Neural cell (in vitro differentiated cells): ENCODE measurements at regions not wholly inside any gene's neighbourhood (a gene's known extent, or its start where the extent isn't known, plus 50 kb on each side); places are given as distances from the start of the nearest gene placed in this dataset.

Source experiments
- H2AFZ ChIP-seq: fragments of 200-600, 300-800 bp; sonication (generic), shearing (Covaris generic); 2 replicates; pipeline ENCODE4 v1.6.0; 2014; ENCODE audit warnings: low read depth, mild to moderate bottlenecking, antibody characterized with exemption, low read length, moderate library complexity
- H3F3A ChIP-seq: fragments of 200-600 bp; shearing (Covaris generic); 2 replicates; pipeline ENCODE4 v1.6.1; 2016; ENCODE audit warnings: mild to moderate bottlenecking, moderate library complexity, mixed read lengths, antibody characterized with exemption, low read length; ENCODE audit not compliant: insufficient read depth, poor library complexity, severe bottlenecking
- H3K27ac ChIP-seq: fragments of 200-600, 300-800 bp; sonication (generic), shearing (Covaris generic); 2 replicates; pipeline ENCODE4 v1.5.1; 2014; ENCODE audit warnings: mild to moderate bottlenecking, low read length, moderate library complexity
- H3K27me3 ChIP-seq: fragments of 300-800, 200-600 bp; sonication (generic), shearing (Covaris generic); 2 replicates; pipeline ENCODE4 v1.6.0; 2014; ENCODE audit warnings: mild to moderate bottlenecking, low read depth, low read length, moderate library complexity; ENCODE audit not compliant: insufficient read depth
- H3K36me3 ChIP-seq: fragments of 300-800, 200-600 bp; sonication (generic), shearing (Covaris generic); 2 replicates; pipeline ENCODE4 v1.5.1; 2014; ENCODE audit warnings: mild to moderate bottlenecking, antibody characterized with exemption, low read length, moderate library complexity; ENCODE audit not compliant: insufficient read depth
- H3K4me2 ChIP-seq: fragments of 300-800, 200-600 bp; sonication (generic), shearing (Covaris generic); 2 replicates; pipeline ENCODE4 v1.6.0; 2014; ENCODE audit warnings: mild to moderate bottlenecking, low read length
- H3K4me3 ChIP-seq: fragments of 300-800, 200-600 bp; sonication (generic), shearing (Covaris generic); 2 replicates; pipeline ENCODE4 v1.5.1; 2014; ENCODE audit warnings: mild to moderate bottlenecking, low read length, moderate library complexity
- H3K79me2 ChIP-seq: fragments of 200-600 bp; shearing (Covaris generic); replicated peaks from 2 replicates; pipeline ENCODE4 v1.6.0; 2014; ENCODE audit warnings: mild to moderate bottlenecking, low read length, moderate library complexity; ENCODE audit not compliant: insufficient read depth
- H3K9ac ChIP-seq: fragments of 300-800, 200-600 bp; sonication (generic), shearing (Covaris generic); 2 replicates; pipeline ENCODE4 v1.6.1; 2016; ENCODE audit warnings: mild to moderate bottlenecking, low read length, mixed read lengths
- H3K9me2 ChIP-seq: fragments of 200-600 bp; shearing (Covaris generic); 2 replicates; pipeline ENCODE4 v1.6.1; 2016; ENCODE audit warnings: mild to moderate bottlenecking, low read length, mixed read lengths; ENCODE audit not compliant: insufficient read depth
- H3K9me3 ChIP-seq: fragments of 200-600, 300-800 bp; sonication (generic), shearing (Covaris generic); 2 replicates; pipeline ENCODE4 v1.6.1; 2016; ENCODE audit warnings: mild to moderate bottlenecking, mixed run types, low read length, moderate library complexity, mixed read lengths
- H4K20me1 ChIP-seq: fragments of 200-600 bp; shearing (Covaris generic); 2 replicates; pipeline ENCODE4 v1.6.1; 2016; ENCODE audit warnings: mild to moderate bottlenecking, mixed run types; ENCODE audit not compliant: insufficient read depth
- CTCF ChIP-seq: fragments of 450-650 bp; IDR thresholded peaks from 2 replicates; pipeline ENCODE4 v1.5.1; 2014; ENCODE audit warnings: antibody characterized with exemption, mild to moderate bottlenecking, moderate library complexity; ENCODE audit not compliant: poor library complexity, severe bottlenecking
- EP300 ChIP-seq: fragments of 450-650 bp; conservative IDR thresholded peaks from 2 replicates; pipeline ENCODE4 v1.6.1; 2014; ENCODE audit warnings: antibody characterized with exemption, mild to moderate bottlenecking, moderate library complexity; ENCODE audit not compliant: poor library complexity, severe bottlenecking
- EZH2 ChIP-seq: fragments of 200-600, 300-800 bp; shearing (Covaris generic), sonication (generic); IDR thresholded peaks from 2 replicates; pipeline ENCODE4 v1.6.1; 2014; ENCODE audit warnings: antibody characterized with exemption, low read length, borderline replicate concordance, mild to moderate bottlenecking; ENCODE audit not compliant: insufficient read depth, poor library complexity, severe bottlenecking
- MXI1 ChIP-seq: fragments of 450-650 bp; conservative IDR thresholded peaks from 2 replicates; pipeline ENCODE4 v1.6.1; 2014; ENCODE audit warnings: antibody characterized with exemption, mild to moderate bottlenecking; ENCODE audit not compliant: poor library complexity, severe bottlenecking
- POLR2AphosphoS5 ChIP-seq: IDR thresholded peaks from 2 replicates; pipeline ENCODE4 v1.6.1; 2012
- RAD21 ChIP-seq: fragments of 450-650 bp; conservative IDR thresholded peaks from 2 replicates; pipeline ENCODE4 v1.6.1; 2014; ENCODE audit warnings: antibody characterized with exemption, mild to moderate bottlenecking, moderate library complexity
- REST ChIP-seq: IDR thresholded peaks from 2 replicates; pipeline ENCODE4 v1.6.1; 2012; ENCODE audit warnings: borderline replicate concordance
- SMC3 ChIP-seq: fragments of 450-650 bp; conservative IDR thresholded peaks from 2 replicates; pipeline ENCODE4 v1.6.1; 2014; ENCODE audit warnings: antibody characterized with exemption, mild to moderate bottlenecking, moderate library complexity; ENCODE audit not compliant: poor library complexity
- TAF1 ChIP-seq: IDR thresholded peaks from 2 replicates; pipeline ENCODE4 v1.6.1; 2012; ENCODE audit warnings: low read depth

- Histone ChIP-seq H3F3A (no peaks in the 10 kb centered on the region), H4K20me1 (no peaks in the 10 kb centered on the region), H3K4me2 (no peak overlapping the region), H3K9me2 (no peaks in the 10 kb centered on the region), H3K9me3 (no peaks in the 10 kb centered on the region), H3K27ac (no peak overlapping the region), H3K4me3 (no peak overlapping the region), H3K9ac (no peak overlapping the region), H3K36me3 (no peaks in the 10 kb centered on the region), H3K79me2 (no peaks in the 10 kb centered on the region), H2AFZ (no peak overlapping the region), H3K27me3 (no peaks in the 10 kb centered on the region)
- no peak for TF ChIP-seq EP300
- TF ChIP-seq EZH2 = no peak
- TF ChIP-seq REST = no peak
- no peak for TF ChIP-seq SMC3
- no peak for TF ChIP-seq RAD21
- no peak for TF ChIP-seq TAF1
- TF ChIP-seq MXI1 = no peak
- TF ChIP-seq CTCF = no peak
- TF ChIP-seq POLR2AphosphoS5 = no peak
These were observed 1231.1 kb upstream of the ACO1 start for GRCh38 chr9:31153250-31153840.

- Histone ChIP-seq H3K27me3 (no peaks in the 10 kb centered on the region), H4K20me1 (no peaks in the 10 kb centered on the region), H3K79me2 (no peaks in the 10 kb centered on the region), H3F3A (no peaks in the 10 kb centered on the region), H3K36me3 (no peaks in the 10 kb centered on the region), H3K9me3 (no peaks in the 10 kb centered on the region), H2AFZ (no peak overlapping the region), H3K4me3 (no peak overlapping the region), H3K9me2 (no peaks in the 10 kb centered on the region), H3K4me2 (no peak overlapping the region), H3K9ac (no peak overlapping the region), H3K27ac (no peak overlapping the region)
- TF ChIP-seq REST (no peak), CTCF (no peak), SMC3 (no peak), MXI1 (no peak), TAF1 (no peak), EP300 (no peak), RAD21 (no peak), EZH2 (no peak), POLR2AphosphoS5 (no peak)
These were observed 1217.9 kb upstream of the ACO1 start for GRCh38 chr9:31166516-31166915.
